Limb (tissue), 2 donors: ENCODE measurements at regions not wholly inside any gene's neighbourhood (a gene's known extent, or its start where the extent isn't known, plus 50 kb on each side); places are given as distances from the start of the nearest gene placed in this dataset.
A peak's percentile ranks its signal among the peaks of the same experiment; 100 is the strongest.
"Not testable (repeated sequence)": the region's sequence is repeated elsewhere in the genome, so short reads cannot be mapped to it uniquely, and the experiment has no call there.

Experiments
- DNase-seq, 2 donors: peaks; one replicate each; pipeline ENCODE4 v3.0.0-alpha.2; 2016; ENCODE audit errors: extremely low spot score in 2 of 2

DNA sequence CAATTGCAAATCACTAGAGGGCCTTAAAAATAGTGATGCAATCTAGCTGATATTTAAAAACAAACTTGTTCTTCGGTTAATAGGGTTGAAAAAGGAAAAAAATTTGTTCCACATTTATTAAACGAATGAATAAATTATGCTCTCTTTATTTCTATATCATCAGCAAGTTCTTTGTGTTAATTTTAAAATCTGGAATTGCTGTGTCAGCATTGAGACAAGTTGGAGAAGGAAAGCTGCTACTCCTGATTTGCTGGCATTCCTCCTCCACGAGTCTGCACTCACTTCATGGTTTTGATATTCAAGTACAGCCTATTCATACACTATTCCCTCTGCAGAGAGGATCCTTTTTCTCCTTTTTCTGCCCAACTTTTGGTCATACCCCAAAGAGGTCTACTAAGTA, 117.6 kb downstream of the MRPL39 start:
- DNase-seq, result no peak

DNA sequence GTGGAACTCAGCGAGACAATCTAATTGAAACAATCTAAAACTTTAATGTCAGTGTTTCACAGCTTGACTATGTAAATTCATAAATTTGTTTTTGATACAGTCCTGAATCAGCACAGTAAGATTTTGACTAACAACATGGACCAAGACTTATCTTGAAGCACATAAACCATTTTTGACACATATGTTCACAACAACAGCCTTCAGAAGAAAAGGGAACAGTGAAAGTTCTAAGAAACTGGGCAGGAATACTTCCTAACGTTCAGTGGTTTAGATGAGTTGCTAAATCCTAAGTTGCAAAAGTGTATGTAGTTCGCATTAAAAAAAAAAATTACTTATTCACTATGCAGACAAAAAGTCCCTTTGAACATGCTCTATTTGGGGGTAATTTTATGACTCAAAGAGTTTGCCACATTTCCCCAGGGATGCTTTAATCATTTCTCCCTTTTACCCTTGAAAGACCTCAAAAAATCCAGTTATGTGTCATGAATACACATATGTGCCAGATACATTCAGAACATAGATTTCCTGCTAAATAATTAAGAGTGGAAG, 120.2 kb downstream of the MRPL39 start:
- no peak for DNase-seq

DNA sequence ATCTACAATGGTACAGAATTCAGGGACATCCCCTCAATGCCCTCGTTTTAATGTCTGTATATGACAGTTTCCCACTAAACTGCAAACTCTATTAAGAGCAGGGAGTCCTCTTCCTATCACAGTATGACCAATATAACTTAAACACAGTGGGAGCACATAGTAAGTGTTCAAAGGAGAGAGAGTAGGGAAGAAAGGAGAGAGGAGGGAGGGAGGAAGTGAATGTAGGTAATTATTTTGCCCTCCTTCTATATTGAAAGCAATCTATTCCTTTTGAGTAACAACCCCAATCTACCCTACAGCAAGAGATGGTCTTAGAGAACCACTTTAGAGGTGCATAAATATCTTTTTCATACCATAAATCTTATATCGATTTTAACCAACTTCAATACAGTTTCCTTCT, 121.4 kb downstream of the MRPL39 start:
- no peak for DNase-seq

DNA sequence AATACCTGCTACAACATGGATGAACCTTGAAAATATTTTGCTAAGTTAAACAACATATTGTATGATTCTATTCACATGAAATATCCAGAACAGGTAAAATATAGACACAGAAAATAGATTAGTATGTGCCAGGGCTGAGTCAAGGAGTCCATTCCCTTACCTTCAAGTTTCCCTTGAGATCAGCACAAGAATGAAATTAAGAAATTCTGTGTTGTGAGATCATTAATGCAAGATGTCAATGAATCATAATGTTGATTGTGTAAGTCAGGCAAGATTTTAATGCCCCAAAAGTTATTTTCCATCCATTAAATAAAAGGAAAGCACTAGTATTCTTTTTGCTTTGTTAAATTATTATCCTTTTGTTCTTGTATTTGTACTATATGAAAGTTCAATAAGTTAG, 139.4 kb downstream of the MRPL39 start:
- no peak for DNase-seq

DNA sequence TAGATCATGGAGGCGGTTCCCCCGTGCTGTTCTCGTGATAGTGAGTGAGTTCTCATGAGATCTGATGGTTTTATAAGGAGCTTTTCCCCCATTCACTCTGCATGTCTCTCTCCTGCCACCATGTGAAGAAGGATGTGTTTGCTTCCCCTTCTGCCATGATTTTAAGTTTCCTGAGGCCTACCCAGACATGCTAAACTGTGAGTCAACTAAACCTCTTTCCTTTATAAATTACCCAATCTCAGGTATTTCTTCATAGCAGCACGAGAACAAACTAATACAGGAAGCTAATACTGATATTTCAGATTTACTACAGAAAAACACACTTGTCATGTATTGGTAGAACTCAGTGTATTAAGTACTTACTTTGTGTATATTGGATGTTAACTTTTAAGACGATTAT, 140.2 kb downstream of the MRPL39 start:
- DNase-seq, result not testable (repeated sequence)

DNA sequence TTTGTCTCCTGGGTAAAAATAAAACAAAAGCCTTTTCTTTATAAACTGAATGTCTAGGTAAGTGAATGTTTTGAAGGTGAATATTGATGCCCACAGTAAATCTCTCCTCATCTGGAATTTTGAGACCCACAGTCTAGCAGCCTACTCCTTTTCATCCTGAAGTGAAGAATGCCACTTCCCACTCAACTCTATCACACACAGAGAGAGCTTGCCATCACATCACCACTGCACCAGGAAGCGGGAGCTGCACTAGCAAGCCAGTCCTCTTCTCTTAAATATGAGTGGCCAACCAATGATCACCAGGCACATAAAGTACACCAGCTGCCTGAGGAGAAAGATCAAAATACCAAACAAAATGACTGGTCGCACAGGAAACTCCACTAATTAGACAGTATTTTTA, 140.8 kb downstream of the MRPL39 start:
- DNase-seq, result no peak

DNA sequence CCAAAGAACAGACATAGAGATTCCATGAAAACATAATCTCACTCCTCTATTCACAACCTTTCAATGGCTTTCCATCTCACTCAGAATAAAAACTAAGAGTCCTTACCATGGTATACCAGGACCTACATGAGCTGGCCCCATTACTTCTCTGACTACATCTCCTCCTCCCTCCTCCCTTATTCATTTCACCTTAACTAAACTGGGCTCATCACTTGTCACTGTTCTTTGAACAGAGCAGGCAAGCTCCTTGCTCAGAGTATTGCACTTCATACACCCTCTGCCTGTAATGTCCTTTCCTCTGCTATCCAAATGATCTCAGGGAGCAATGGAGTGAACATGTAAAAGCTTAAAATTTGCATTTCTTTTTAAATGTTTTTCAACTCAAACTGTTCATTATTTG, 142.0 kb downstream of the MRPL39 start:
- no peak for DNase-seq

DNA sequence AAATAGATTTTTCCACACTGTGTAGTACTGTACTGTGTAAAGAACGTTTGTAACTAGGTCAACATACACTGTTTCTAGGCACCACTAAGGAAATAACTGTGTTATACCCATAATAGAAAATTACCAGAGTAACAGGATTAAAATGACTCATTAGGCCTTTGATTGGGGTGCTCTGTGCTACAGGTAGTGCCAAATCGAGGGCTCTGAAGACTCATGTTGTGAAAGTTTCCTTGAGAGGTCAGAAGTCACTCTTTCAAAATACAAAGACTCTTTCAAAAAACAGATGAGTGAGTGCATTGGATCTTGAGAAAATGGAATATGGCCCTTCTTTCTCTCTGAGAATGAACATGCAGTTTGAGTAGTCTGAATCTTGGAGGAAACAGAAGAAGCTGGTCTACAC, 143.0 kb downstream of the MRPL39 start:
- DNase-seq, result no peak

DNA sequence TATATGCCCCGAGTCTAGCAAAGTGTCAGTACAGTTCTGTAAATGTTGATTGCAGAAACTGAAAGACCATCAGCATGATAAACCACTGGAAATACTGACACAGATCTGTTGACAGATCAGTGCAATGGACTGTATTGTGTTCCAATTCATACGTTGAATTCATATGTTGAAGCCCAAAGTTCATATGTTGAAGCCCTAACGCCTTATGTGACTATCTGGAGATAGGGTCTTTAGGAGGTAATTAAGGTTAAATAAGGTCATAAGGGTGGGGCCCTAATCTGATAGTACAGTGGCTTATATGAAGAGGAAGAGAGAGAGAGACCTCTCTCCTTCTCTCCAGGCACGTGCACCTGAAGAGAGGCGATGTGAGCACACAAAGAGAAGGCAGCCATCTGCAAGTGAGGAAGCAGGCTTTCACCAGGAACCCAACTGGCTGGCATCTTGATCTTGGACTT, 144.7 kb downstream of the MRPL39 start:
- no peak for DNase-seq

DNA sequence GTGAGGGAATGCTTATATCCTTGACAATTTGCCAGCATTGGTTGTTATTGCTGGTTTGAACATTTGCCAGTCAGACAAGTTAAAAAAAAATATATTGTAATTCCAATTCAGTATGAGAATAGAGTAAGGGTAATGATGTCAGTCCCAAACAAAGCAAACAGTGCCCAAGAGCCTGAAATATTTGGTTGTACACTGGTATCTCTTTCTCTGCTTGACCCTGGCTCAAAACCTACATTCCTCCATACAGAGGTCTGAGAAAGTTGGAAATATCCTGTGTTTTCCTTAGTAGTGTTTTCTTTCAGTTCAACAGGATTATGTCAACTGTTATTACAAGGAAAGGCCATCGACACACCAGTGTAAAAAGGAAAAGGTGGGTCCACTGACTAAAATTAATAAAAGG, 145.6 kb downstream of the MRPL39 start:
- DNase-seq, result peak in 1 of 2 donors; percentile 32

DNA sequence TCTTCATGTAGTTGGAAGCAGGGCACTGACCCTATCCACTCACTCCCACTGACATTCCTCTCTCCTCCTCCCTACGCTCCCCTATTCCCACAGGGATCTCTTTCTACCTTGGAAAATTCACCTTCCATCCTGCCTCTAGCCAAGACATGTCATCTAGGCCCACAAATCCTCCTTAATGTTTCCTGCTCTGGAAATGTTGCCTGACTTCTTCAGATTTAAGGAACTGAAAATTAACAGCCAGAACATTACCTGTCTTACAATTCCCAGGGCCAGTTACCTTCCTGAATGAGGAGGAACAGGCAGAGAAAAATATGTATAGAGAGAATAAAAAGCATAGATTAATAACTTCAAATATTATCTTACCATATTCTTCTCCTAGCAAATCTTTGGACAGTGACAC, 147.3 kb downstream of the MRPL39 start:
- DNase-seq, result no peak

DNA sequence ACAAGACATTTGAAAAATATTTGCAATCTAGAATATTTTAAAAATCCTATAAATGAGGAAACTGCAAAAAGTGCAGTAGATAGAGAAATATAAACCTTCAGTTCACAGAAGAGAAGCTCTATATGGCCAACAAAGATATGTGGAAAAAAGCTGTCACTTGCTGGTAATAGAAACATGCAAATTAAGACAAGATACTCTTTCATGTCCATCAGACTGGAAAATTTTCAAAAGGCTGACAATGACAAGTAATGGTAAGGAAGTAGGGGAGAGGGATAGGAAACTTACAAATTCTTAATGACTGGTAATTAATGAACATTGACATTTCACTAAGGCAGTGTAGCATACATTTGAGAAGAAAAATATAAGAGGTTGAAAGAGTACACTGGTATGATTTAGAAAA, 147.9 kb downstream of the MRPL39 start:
- DNase-seq, result no peak

DNA sequence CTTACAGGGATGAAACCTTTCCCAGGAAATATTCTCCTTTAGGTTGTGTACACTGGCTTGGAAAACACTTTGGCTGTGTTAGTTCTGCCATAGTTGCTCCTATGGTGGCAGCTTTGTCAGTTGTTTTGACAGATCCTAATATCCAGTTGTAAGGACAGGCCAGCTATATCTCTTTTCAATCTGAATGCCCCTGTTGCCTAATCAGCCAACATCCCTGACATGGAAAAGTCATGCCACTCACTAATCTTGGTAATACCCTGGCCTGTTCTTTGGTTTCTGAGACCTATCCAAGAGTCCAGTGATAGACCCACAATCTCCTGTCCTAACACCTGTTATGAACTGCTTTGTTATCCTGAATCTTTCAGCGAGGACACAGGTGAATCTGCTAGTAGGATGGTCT, 148.8 kb downstream of the MRPL39 start:
- DNase-seq, result no peak

DNA sequence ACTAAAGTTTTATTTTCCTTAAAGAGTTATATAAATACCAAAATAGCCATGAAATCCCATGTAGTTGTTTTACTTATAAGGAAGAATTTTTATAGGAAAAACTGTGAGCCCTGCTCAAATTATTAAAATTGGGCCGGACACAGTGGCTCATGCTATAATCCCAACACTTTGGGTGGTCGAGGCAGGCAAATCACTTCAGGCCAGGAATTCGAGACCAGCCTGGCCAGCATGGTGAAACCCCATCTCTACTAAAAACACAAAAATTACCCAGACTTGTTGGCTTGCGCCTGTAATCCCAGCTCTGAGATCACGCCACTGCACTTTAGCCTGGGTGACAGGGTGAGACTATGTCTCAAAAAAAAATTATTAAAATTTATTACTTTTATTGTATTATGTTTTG, 149.3 kb downstream of the MRPL39 start:
- DNase-seq, result no peak

DNA sequence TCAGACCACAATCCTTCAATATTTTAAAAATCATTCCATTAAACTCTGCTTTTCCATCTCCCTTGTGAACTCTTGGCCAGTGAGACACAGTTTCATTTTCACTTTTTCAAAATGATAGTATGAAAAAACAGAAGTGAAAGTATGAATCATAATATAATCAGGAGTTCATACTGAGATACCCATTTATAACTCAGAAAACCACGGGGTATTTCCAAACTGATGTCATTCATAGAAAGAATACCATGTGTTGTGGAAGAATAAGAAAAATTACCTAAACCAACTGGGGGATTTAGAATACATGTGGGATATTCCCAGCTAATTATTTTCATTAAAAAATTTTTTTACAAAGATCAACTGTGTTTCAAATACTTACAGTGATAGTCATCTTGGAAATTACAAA, 149.9 kb downstream of the MRPL39 start:
- DNase-seq, result no peak

DNA sequence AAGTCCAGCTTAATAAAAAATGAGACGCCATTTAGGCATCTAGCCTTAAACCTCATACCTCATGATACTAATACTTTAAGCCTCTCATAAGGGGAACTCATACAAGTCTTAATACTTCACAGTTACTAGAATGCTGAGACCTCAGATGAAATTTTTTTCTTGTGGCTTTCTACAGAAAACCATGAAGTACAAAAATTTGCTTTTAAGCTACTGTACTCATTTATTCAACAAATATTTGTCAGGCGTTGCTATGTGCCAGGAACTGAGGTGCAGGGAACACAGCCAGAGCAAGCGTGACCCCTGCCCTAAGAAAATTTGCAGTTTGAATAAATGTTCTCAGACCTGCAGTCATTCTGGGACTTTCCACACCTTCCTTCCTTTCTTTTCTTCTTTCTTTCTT, 150.6 kb downstream of the MRPL39 start:
- DNase-seq, result no peak

DNA sequence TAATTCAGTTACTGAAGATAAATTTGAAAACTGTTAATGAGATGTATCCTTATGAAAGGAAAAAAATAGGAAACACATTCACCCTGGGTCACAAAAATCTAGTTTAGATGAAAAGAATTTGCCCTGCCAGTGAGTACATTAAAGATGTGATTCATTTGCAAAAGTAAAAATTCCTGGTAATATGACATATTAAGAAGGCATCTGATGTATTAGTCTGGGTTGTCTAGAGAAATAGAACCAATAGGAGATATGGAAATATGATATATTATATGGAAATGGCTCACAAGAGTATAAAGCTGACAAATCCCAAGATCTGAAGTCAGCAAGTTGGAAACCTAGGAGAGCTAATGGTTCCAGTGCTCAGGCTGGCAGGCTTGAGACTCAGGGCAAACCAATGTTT, 153.8 kb downstream of the MRPL39 start:
- DNase-seq, result no peak

DNA sequence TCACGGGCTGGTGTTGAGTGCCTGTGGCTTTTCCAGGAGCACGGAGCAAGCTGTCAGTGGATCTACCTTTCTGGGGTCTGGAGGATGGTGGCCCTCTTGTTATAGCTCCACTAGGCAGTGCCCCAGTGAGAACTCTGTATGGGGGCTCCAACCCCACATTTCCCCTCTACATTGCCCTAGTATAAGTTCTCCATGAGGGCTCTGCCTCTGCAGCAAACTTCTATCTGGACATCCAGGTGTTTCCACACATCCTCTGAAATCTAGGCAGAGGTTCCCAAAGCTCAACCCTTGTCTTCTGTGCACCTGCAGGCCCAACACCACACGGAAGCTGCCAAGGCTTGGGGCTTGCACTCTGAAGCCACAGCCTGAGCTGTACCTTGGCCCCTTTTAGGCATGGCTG, 157.3 kb downstream of the MRPL39 start:
- DNase-seq, result no peak

DNA sequence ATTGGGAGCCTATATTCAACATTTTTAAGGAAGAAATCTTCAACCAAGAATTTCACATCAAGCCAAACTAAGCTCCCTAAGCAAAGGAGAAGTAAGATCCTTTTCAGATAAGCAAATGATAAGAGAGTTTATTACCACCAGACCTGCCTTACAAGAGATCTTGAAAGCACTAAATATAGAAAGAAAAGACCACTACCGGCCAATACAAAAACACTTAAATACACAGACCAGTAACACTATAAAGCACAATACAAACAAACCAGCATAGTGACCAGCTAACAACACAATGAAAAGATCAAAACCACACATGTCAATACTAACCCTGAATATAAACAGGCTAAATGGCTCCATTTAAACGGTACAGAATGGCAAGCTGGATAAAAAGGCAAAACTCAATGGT, 165.4 kb downstream of the MRPL39 start:
- DNase-seq, result no peak

DNA sequence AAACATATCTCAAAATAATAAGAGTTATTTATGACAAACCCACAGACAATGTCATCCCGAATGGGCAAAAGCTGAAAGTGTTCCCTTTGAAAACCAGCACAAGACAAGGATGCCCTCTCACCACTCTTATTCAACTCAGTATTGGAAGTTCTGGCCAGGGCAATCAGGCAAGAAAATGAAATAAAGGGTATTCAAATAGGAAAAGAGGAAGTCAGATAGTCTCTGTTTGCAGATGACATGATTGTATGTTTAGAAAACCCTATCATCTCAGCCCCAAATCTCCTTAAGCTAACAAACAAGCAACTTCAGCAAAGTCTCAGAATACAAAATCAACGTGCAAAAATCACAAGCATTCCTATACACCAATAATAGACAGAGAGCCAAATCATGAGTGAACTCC, 169.8 kb downstream of the MRPL39 start:
- DNase-seq, result not testable (repeated sequence)

DNA sequence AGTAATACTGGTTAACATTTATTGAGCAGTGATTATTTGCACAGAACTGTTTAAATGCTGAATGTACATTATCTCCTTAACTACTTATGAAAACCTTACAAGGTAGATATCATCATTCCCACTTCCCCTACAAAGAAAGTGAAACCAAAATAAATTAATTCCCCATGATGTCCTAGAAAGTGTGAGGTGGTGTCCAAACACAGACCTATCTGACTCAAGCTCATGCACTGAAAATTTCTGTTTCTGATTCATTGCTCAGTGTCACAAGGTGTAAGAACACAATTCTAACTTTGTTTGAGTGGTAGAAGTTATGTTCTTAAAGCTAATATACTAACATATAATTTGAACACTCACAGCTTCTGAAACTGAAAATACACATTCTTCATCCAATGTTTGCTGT, 178.7 kb downstream of the MRPL39 start:
- DNase-seq, result no peak

DNA sequence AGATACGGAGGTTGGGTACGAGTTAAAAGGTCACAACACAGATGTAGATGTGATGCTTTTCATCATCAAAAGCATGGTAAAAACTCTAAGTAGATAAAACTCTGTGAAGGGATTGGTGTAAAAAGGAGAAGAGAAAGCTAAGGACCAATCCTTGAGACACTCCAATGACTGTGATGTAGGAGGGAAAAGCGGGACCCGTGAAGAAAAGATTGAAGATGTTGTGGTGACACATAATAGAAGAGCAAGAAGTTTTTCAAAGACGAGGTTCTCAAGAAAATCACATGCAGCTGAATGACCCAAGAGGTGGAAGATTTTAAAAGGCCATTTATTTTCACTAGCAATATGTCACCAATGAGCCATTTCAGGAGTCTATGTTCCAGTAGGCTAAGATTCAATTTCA, 179.5 kb downstream of the MRPL39 start:
- no peak for DNase-seq

DNA sequence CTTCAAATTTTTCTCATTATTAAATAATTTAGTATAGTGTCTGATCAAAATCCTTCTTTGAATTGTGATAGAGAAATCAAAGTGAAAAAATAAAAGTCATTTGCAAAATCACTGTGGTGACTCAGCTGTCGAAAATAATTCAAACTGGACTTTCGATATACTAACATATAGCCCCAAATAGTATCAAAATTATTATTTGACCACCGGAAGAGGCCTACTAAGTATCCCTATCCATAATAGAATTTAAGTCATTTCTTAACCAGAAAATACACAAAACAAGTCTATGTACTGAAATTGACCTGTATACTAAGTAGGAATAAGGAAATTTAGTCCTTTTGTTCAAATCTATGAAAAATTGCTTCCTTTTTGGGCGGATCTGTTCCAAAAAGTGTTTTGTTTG, 180.7 kb downstream of the MRPL39 start:
- no peak for DNase-seq

DNA sequence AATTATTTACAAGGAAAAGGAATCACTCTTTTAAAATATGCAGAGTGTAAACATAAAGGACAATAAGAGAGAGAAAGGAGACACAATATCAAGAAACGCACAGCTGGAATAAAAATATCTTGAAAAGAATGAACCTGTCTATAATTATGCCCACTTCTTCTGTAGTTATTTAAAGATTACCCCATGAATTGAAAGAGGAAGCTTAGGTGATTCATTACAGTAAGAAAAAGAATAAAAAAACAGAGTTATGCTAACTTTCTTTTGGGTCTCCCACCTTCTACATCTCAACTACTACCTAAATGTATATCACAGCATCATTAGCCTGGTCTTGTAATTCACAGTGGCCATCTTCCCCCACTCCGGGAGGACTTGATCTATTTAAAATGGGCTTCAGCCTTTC, 182.1 kb downstream of the MRPL39 start:
- DNase-seq, result no peak
